SK-N-SH treated with all-trans-retinoic acid at 6 μM for 48 hours (cell line): ENCODE measurements at regions not wholly inside any gene's neighbourhood (a gene's known extent, or its start where the extent isn't known, plus 50 kb on each side); places are given as distances from the start of the nearest gene placed in this dataset.

Source experiments
- ATAC-seq: fragments of 200-7000 bp; cut with Tn5 transposase; 3 replicates; pipeline ENCODE4 v1.9.1; 2020; ENCODE audit warnings: mild to moderate bottlenecking, moderate library complexity
- ARNTL ChIP-seq: fragments of 450-650 bp; formaldehyde crosslinking; IDR thresholded peaks from 2 replicates; pipeline ENCODE4 v1.5.0; 2020; ENCODE audit warnings: low read depth, mild to moderate bottlenecking, moderate library complexity, borderline replicate concordance
- BACH2 ChIP-seq: fragments of 250-450 bp; sonication (Bioruptor Pico); IDR thresholded peaks from 2 replicates; pipeline ENCODE4 v1.9.0; 2021; ENCODE audit warnings: mild to moderate bottlenecking, borderline replicate concordance
- CSDC2 ChIP-seq: fragments of 250-450 bp; sonication (Bioruptor Pico); IDR thresholded peaks from 2 replicates; pipeline ENCODE4 v1.5.0; 2020; ENCODE audit warnings: mild to moderate bottlenecking, moderate library complexity
- ESRRG ChIP-seq: fragments of 250-450 bp; sonication (Bioruptor Pico); IDR thresholded peaks from 2 replicates; pipeline ENCODE4 v1.6.1; 2021; ENCODE audit warnings: mild to moderate bottlenecking
- GLIS3 ChIP-seq: fragments of 250-450 bp; sonication (Bioruptor Pico); IDR thresholded peaks from 2 replicates; pipeline ENCODE4 v1.5.0; 2020; ENCODE audit warnings: mild to moderate bottlenecking, moderate library complexity
- ISL1 ChIP-seq: fragments of 250-450 bp; sonication (Bioruptor Pico); IDR thresholded peaks from 2 replicates; pipeline ENCODE4 v2.1.2; 2022; ENCODE audit warnings: mild to moderate bottlenecking, moderate library complexity
- OSR1 ChIP-seq: fragments of 250-450 bp; sonication (Bioruptor Pico); IDR thresholded peaks from 2 replicates; pipeline ENCODE4 v1.8.0; 2022; ENCODE audit warnings: moderate library complexity, mild to moderate bottlenecking, inconsistent platforms
- POU6F1 ChIP-seq: fragments of 250-450 bp; sonication (Bioruptor Pico); IDR thresholded peaks from 2 replicates; pipeline ENCODE4 v1.8.0; 2021; ENCODE audit warnings: low read depth, mild to moderate bottlenecking, moderate library complexity, borderline replicate concordance
- PPARA ChIP-seq: fragments of 250-450 bp; sonication (Bioruptor Pico); IDR thresholded peaks from 2 replicates; pipeline ENCODE4 v1.5.0; 2020; ENCODE audit warnings: mild to moderate bottlenecking, borderline replicate concordance
- RARB ChIP-seq: fragments of 250-450 bp; sonication (Bioruptor Pico); IDR thresholded peaks from 2 replicates; pipeline ENCODE4 v1.8.0; 2021; ENCODE audit warnings: mild to moderate bottlenecking, moderate library complexity
- SNAI2 ChIP-seq: fragments of 250-450 bp; sonication (Bioruptor Pico); IDR thresholded peaks from 2 replicates; pipeline ENCODE4 v1.5.0; 2020; ENCODE audit warnings: mild to moderate bottlenecking, moderate library complexity
- TCF4 ChIP-seq: fragments of 250-450 bp; sonication (Bioruptor Pico); IDR thresholded peaks from 2 replicates; pipeline ENCODE4 v1.8.0; 2021; ENCODE audit warnings: mild to moderate bottlenecking, moderate library complexity, borderline replicate concordance
- TOX ChIP-seq: fragments of 250-450 bp; sonication (Bioruptor Pico); IDR thresholded peaks from 2 replicates; pipeline ENCODE4 v1.8.0; 2021; ENCODE audit warnings: mild to moderate bottlenecking, moderate library complexity, borderline replicate concordance
- ZC3H10 ChIP-seq: fragments of 250-450 bp; sonication (Bioruptor Pico); IDR thresholded peaks from 2 replicates; pipeline ENCODE4 v1.5.1; 2021; ENCODE audit warnings: mild to moderate bottlenecking, moderate library complexity
- ZFP3 ChIP-seq: fragments of 250-450 bp; sonication (Bioruptor Pico); IDR thresholded peaks from 2 replicates; pipeline ENCODE4 v1.5.0; 2020; ENCODE audit warnings: mild to moderate bottlenecking, moderate library complexity
- ZFP30 ChIP-seq: fragments of 450-650 bp; formaldehyde crosslinking; IDR thresholded peaks from 2 replicates; pipeline ENCODE4 v1.5.0; 2022; ENCODE audit warnings: mild to moderate bottlenecking, moderate library complexity
- ZNF565 ChIP-seq: fragments of 450-650 bp; formaldehyde crosslinking; conservative IDR thresholded peaks from 2 replicates; pipeline ENCODE4 v1.5.0; 2020; ENCODE audit warnings: low read depth, mild to moderate bottlenecking, moderate library complexity
- ZNF70 ChIP-seq: fragments of 450-650 bp; formaldehyde crosslinking; IDR thresholded peaks from 2 replicates; pipeline ENCODE4 v1.5.0; 2020; ENCODE audit warnings: mild to moderate bottlenecking, moderate library complexity
- ZNF8 ChIP-seq: fragments of 450-650 bp; formaldehyde crosslinking; IDR thresholded peaks from 2 replicates; pipeline ENCODE4 v1.5.0; 2020; ENCODE audit warnings: mild to moderate bottlenecking, moderate library complexity
- TF ChIP-seq, protein P1 (sequence below): fragments of 250-450 bp; sonication (Bioruptor Pico); IDR thresholded peaks from 2 replicates; pipeline ENCODE4 v1.8.0; 2020; ENCODE audit warnings: mild to moderate bottlenecking, moderate library complexity, borderline replicate concordance
- TF ChIP-seq, protein P2 (sequence below): fragments of 250-450 bp; sonication (Bioruptor Pico); IDR thresholded peaks from 2 replicates; pipeline ENCODE4 v1.5.0; 2020; ENCODE audit warnings: mild to moderate bottlenecking, moderate library complexity
- TF ChIP-seq, protein P3 (sequence below): fragments of 250-450 bp; sonication (Bioruptor Pico); IDR thresholded peaks from 2 replicates; pipeline ENCODE4 v1.5.1; 2020; ENCODE audit warnings: low read depth, mild to moderate bottlenecking, moderate library complexity
- TF ChIP-seq, protein P4 (sequence below): fragments of 250-450 bp; sonication (Bioruptor Pico); IDR thresholded peaks from 2 replicates; pipeline ENCODE4 v1.5.1; 2021; ENCODE audit warnings: mild to moderate bottlenecking, moderate library complexity

- TF ChIP-seq ZNF565 (CRISPR knock-in tag) (no peak), ZNF8 (CRISPR knock-in tag) (no peak), ZFP30 (CRISPR knock-in tag) (no peak), BACH2 (CRISPR knock-in tag) (no peak), ESRRG (no peak), OSR1 (CRISPR knock-in tag) (no peak), TCF4 (CRISPR knock-in tag) (no peak), PPARA (CRISPR knock-in tag) (no peak), ZNF70 (CRISPR knock-in tag) (no peak), ISL1 (no peak), RARB (no peak), ARNTL (CRISPR knock-in tag) (no peak), TOX (no peak), ZFP3 (CRISPR knock-in tag) (no peak)
- TF ChIP-seq, protein P1, sequence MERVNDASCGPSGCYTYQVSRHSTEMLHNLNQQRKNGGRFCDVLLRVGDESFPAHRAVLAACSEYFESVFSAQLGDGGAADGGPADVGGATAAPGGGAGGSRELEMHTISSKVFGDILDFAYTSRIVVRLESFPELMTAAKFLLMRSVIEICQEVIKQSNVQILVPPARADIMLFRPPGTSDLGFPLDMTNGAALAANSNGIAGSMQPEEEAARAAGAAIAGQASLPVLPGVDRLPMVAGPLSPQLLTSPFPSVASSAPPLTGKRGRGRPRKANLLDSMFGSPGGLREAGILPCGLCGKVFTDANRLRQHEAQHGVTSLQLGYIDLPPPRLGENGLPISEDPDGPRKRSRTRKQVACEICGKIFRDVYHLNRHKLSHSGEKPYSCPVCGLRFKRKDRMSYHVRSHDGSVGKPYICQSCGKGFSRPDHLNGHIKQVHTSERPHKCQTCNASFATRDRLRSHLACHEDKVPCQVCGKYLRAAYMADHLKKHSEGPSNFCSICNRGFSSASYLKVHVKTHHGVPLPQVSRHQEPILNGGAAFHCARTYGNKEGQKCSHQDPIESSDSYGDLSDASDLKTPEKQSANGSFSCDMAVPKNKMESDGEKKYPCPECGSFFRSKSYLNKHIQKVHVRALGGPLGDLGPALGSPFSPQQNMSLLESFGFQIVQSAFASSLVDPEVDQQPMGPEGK (CRISPR knock-in tag), result no peak
- TF ChIP-seq, protein P2, sequence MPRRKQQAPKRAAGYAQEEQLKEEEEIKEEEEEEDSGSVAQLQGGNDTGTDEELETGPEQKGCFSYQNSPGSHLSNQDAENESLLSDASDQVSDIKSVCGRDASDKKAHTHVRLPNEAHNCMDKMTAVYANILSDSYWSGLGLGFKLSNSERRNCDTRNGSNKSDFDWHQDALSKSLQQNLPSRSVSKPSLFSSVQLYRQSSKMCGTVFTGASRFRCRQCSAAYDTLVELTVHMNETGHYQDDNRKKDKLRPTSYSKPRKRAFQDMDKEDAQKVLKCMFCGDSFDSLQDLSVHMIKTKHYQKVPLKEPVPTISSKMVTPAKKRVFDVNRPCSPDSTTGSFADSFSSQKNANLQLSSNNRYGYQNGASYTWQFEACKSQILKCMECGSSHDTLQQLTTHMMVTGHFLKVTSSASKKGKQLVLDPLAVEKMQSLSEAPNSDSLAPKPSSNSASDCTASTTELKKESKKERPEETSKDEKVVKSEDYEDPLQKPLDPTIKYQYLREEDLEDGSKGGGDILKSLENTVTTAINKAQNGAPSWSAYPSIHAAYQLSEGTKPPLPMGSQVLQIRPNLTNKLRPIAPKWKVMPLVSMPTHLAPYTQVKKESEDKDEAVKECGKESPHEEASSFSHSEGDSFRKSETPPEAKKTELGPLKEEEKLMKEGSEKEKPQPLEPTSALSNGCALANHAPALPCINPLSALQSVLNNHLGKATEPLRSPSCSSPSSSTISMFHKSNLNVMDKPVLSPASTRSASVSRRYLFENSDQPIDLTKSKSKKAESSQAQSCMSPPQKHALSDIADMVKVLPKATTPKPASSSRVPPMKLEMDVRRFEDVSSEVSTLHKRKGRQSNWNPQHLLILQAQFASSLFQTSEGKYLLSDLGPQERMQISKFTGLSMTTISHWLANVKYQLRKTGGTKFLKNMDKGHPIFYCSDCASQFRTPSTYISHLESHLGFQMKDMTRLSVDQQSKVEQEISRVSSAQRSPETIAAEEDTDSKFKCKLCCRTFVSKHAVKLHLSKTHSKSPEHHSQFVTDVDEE, result no peak
- TF ChIP-seq, protein P3, sequence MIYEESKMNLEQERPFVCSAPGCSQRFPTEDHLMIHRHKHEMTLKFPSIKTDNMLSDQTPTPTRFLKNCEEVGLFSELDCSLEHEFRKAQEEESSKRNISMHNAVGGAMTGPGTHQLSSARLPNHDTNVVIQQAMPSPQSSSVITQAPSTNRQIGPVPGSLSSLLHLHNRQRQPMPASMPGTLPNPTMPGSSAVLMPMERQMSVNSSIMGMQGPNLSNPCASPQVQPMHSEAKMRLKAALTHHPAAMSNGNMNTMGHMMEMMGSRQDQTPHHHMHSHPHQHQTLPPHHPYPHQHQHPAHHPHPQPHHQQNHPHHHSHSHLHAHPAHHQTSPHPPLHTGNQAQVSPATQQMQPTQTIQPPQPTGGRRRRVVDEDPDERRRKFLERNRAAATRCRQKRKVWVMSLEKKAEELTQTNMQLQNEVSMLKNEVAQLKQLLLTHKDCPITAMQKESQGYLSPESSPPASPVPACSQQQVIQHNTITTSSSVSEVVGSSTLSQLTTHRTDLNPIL (CRISPR knock-in tag), result no peak
- TF ChIP-seq, protein P4, sequence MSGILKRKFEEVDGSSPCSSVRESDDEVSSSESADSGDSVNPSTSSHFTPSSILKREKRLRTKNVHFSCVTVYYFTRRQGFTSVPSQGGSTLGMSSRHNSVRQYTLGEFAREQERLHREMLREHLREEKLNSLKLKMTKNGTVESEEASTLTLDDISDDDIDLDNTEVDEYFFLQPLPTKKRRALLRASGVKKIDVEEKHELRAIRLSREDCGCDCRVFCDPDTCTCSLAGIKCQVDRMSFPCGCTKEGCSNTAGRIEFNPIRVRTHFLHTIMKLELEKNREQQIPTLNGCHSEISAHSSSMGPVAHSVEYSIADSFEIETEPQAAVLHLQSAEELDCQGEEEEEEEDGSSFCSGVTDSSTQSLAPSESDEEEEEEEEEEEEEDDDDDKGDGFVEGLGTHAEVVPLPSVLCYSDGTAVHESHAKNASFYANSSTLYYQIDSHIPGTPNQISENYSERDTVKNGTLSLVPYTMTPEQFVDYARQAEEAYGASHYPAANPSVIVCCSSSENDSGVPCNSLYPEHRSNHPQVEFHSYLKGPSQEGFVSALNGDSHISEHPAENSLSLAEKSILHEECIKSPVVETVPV (CRISPR knock-in tag), result no peak
- ATAC-seq, result no peak
Measured at GRCh38 chr2:121838551-121838950, 83.1 kb downstream of the TSN start.

DNA sequence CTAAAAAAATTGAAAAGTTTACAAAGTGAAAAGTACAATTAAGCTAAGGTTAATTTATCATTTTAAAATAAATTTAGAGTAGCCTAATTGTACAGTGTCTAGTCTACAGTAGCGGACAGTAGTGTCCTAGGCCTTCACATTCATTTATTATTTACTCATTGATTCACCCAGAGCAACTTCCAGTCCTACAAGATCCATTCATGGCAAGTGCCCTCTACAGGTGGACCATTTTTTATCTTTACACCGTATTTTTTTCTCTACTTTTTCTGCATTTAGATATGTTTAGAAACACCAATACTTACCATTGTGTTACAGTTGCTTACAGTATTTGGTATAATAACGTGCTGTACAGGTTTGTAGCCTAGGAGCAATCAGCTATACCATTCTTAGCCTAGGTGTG, 84.1 kb downstream of the TSN start:
- ATAC-seq, result no peak
- TF ChIP-seq BACH2 (CRISPR knock-in tag) (no peak), GLIS3 (CRISPR knock-in tag) (no peak), CSDC2 (CRISPR knock-in tag) (no peak), PPARA (CRISPR knock-in tag) (no peak), ZNF8 (CRISPR knock-in tag) (no peak), RARB (no peak), POU6F1 (no peak), ZNF70 (CRISPR knock-in tag) (no peak), ZC3H10 (CRISPR knock-in tag) (no peak), ARNTL (CRISPR knock-in tag) (no peak), TOX (no peak), ESRRG (no peak), OSR1 (CRISPR knock-in tag) (no peak), SNAI2 (no peak), ZNF565 (CRISPR knock-in tag) (no peak)
- TF ChIP-seq, protein P4 (CRISPR knock-in tag), result no peak
- TF ChIP-seq, protein P3 (CRISPR knock-in tag), result no peak
